GM18520 (cell line): ENCODE measurements at regions not wholly inside any gene's neighbourhood (a gene's known extent, or its start where the extent isn't known, plus 50 kb on each side); places are given as distances from the start of the nearest gene placed in this dataset.

Source experiments
- ATAC-seq: cut with Tn5 transposase; IDR thresholded peaks from one replicate; pipeline ENCODE4 v1.9.1; 2021; ENCODE audit not compliant: unreplicated experiment

GRCh38 chr5:74429495-74429894 is 211.0 kb downstream of the ENC1 start:
- no peak for ATAC-seq

DNA sequence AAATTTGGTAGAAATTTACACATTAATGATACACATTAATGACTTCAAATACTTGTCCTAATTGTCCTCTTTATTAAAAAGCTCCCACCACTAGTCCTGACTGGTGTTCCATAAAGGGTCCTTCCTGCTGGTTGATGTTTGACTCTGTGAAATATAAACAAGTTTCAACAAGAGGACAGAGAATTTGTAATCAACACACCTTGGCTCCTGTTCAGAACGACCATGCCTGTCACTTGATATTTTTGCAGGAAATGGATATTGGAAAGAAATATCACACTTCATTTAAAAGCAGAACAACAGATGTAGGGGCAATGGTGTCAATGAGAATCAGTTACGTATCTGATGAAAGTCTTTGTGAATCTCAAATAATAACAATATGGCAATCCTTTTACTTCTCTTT is 211.7 kb downstream of the ENC1 start:
- no peak for ATAC-seq

- no peak for ATAC-seq
Observed at GRCh38 chr5:74428275-74428674, 212.3 kb downstream of the ENC1 start.

- no peak for ATAC-seq
Observed at GRCh38 chr5:74426506-74426905, 214.0 kb downstream of the ENC1 start.

GRCh38 chr5:74424162-74424868 is 216.2 kb downstream of the ENC1 start:
- no peak for ATAC-seq

DNA sequence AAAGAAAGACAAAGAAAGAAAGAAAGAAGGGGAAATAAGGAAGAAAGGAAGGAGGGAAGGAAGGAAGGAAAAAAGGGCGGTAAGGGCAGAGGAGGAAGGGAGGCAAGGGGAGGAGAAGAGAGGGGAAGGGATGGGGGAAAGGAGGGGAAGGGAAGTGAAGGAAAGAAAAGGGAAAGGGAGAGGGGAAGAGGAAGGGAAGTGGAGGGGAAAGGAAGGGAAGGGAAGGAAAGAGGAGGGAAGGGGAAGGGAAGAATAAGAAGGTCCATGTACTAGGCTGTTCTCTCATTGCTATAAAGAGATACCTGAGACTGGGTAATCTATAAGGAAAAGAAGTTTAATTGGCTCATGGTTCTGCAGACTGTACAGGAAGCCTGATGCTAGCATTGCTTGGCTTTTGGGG is 217.1 kb downstream of the ENC1 start:
- no peak for ATAC-seq

DNA sequence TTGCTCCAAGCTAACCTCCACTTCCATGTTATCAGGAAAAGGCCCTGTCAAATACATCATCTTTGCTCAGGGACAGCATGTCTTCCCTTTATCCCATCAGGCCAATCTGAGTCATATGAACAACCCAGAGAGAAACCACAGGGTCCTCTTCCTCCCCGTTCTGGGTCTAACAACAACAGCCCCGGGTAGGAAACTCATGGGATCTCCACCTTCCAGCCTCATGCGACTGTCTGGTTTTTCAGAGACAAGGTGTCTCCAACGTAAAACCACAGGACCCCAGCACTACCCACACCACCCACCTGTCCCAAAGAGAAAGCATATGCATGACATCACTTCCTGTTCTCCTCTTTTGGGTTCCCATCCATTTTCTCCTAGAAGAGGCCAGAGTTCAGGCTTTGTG is 217.9 kb downstream of the ENC1 start:
- ATAC-seq: no peak

DNA sequence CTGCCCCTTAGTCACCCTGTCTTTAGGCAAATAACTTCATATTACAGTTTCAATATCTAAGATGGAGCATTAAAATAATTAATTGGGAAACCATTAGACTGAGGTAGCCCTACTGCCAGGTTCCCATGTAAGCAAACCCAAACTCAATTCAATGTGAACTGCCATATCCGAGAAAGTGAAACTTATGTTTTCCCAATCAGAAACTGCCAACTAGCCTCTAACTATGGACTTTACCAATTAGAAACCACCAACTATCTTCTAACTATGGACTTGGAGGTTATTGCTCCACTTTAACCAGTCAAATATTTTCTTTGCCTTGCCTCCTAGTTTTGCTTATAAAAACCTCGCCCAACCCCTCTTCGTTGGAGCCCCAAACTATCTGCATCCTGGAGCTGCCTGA is 218.5 kb downstream of the ENC1 start:
- ATAC-seq: no peak

DNA sequence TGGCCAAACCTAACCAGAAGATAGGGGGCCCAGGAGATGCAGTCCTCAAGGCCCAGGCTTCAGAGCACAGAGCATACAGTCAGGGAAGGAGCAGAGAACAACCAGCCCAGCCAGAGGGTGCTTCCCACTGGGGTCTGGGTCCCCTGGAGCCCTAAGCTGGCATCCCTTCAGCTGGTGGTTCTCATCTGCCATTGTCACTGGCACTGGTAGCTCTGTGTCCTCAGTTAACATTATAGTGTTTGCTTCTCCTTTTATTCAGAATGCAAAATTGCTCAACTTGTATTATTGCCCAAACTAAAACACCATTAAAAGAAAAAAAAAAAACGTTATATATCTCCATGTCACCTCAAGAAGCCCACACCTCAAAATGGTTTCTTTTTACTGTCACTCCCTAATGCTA is 219.2 kb downstream of the ENC1 start:
- no peak for ATAC-seq

DNA sequence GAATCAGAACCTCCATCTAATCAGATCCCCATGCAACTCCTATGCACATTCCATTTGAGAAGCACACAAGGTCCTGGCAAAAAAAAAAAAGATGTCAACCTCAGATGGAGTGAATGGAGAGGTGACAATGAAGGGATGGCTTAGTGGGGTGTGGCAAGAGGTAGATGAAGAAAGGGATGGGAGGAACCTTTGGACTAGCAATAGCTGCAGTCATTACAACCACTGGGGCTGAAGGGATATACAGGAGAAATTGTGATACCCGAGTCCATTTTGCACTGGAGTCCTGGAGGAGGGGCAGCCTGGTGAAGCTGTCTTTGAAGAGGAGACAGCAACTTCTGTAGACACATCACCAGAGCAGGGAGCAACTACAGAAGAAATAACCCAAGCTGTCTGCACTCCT is 219.6 kb downstream of the ENC1 start:
- ATAC-seq: no peak

GRCh38 chr5:74420220-74420619 is 220.3 kb downstream of the ENC1 start:
- no peak for ATAC-seq

DNA sequence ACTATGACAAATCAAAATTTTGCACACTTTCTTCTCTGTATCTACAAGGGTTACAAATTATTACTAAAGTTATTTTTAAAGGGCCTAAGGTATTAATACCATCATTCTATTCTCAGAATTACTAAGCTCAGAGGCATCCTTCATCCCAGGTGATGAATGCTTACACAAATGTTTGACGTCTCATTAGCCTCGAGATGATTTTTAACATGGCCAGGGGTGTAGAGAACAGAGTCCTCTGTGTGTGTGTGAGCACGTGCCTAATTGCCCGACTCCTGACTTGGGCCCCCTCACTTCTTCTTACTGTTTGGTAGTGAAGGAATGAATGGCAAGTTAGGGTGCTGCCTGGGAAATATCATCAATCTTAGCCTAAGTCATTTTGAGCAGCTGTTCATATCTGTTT is 221.1 kb downstream of the ENC1 start:
- no peak for ATAC-seq

DNA sequence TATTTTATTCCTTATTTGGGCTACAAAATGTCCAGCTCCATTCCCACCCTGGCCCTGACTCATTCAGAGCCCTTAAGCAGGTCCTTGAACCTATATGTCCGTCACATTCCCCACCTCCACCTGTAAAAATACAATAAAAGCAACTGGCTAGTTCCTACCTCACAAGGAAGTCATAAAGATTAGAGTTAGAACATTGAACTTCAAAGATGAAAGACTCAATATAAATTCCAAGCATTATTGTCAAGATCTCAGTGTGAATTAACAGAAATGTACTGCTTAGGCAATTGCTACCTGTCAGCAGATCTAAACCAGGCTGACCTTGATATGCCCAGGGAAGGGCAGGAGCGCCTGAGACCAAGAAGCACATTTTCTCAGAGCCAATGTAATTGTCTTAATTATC is 221.8 kb downstream of the ENC1 start:
- no peak for ATAC-seq

- ATAC-seq: no peak
Observed at GRCh38 chr5:74418261-74418660, 222.3 kb downstream of the ENC1 start.

DNA sequence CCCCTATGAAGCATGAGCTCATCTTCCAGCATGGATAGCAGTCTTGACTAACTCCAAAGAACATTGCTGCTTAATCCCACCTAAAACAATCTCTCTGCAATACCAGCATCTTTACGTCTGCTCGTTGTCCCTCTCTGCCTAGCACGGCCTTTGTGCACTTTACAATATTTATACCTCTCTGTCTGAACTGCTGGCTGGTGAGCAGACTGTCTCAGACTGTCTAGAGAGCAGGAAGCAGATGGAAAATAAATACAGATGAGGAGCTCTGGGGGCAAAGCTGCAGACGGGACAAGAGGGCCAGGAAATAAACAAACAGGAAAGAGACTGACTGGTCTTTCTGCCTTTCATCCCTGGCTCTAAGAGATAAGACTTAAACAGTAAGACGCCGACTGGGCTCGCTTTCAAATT is 224.8 kb downstream of the ENC1 start:
- ATAC-seq: no peak

- ATAC-seq: no peak
Observed at GRCh38 chr5:74414228-74414627, 226.3 kb downstream of the ENC1 start.

GRCh38 chr5:74413403-74414048 is 227.0 kb downstream of the ENC1 start:
- ATAC-seq: no peak

DNA sequence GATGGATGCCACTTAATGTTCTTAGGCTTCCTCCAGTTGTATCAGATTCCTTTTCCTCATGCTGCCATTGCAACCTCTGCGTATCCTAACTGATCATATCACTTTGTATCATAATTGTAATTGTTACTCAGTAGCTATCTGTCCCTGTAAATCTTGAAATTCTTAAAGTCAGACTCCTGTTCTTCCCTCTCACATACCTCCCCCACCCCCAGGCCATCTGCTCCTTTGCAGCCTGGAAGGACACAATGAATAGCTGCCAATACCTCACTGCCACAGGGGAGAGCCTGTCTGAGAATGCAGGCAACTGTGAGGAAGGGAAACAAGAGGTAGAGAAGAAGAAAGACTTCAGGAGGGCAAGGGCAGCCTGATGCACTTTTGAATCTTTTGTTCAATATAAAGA is 228.5 kb downstream of the ENC1 start:
- no peak for ATAC-seq

- no peak for ATAC-seq
Observed at GRCh38 chr5:74409712-74410111, 230.8 kb downstream of the ENC1 start.

DNA sequence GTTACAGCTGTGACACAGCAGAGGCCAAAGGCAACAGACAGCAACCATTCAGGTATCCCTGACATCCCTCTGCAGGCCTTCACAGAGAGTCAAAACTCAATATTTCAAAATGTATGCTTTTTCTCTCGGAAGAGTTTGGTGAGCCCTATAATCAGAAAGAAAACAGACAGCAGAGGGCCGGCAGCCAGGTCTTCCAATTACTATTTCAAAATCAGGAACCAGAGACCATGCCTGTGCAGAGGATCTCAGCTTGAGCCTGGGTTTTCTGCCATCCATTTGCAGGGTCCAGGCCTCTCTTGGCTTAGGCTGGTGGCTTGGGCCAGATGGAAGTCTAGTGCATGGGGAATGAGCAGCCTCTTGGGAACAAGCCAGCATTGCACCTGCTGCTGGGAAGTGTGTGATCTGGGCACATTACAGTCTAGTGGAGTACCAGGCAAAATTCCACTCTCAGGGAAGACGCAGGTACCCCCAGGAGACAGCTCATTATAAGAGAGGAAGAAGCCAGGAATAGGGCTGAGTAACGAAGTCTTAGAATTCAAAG is 231.3 kb downstream of the ENC1 start:
- no peak for ATAC-seq

GRCh38 chr5:74408150-74409043 is 232.1 kb downstream of the ENC1 start:
- no peak for ATAC-seq

- no peak for ATAC-seq
Observed at GRCh38 chr5:74407701-74408100, 232.8 kb downstream of the ENC1 start.
